Stimulated activated CD4-positive, alpha-beta T cell treated with anti-CD3 and anti-CD28 coated beads, TNF-alpha, amount 100 ng/mL, for 24 hours (primary cell): ENCODE measurements at regions not wholly inside any gene's neighbourhood (a gene's known extent, or its start where the extent isn't known, plus 50 kb on each side); places are given as distances from the start of the nearest gene placed in this dataset.

ENCODE experiments used
- DNase-seq, 3 experiments: peaks; one replicate each; pipeline ENCODE4 v3.0.0-alpha.2; 2020; ENCODE audit warnings: low read depth in 3 of 3

DNA sequence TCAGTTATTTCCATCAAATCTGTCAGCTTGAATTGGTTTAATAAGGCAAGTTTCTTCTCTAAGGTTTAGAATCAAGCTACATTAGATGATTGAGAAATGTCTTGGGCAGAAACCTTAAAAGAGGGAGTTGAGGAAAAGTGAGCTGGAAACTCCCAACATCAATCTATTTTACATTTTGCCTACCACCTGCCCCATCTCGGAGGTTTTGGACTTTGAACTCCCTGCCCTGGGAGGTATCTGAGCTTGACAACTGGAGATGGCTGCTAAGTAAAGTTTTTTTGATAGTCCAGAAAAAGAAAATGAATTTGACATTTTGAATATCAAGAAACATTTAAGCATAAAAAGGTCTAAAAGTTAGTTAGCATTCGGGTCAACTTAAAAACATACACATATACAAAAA, 234.2 kb downstream of the NFKBIZ start:
- DNase-seq, result no peak

DNA sequence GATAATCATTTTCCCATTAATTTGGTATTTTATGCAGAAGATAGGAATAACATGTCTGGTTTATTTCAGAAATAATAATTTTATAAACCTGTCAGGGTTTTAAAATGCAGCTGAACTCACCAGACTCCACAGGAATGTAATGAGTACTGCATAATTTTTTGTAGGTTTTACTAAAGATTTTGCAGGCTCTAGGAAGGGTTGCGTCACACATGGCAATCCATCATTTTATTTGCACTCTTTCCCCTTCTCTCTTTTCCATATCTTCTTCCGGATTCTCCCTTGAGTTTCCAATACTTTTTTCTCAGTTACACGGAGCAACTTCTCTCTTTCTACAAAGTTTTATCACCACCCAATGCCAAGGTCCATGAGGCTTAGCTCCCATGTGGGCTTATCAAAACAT, 234.7 kb downstream of the NFKBIZ start:
- no peak for DNase-seq

DNA sequence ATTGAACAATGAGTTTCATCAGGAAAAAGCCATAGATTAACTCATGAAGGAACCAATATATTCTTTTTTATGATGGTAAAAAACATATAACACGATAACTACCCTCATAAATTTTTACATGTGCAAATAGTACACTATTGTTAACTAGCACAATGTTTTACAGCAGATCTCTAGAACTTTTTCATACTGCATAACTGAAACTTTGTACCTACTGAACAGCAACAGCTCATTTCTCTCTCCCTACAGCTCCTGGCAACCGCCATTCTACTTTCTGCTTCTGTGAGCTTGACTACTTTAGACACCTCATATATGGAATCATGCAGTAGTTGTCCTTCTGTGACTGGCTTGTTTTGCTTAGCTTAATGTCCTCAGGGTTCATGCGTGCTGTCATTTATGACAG, 235.4 kb downstream of the NFKBIZ start:
- DNase-seq, result no peak

DNA sequence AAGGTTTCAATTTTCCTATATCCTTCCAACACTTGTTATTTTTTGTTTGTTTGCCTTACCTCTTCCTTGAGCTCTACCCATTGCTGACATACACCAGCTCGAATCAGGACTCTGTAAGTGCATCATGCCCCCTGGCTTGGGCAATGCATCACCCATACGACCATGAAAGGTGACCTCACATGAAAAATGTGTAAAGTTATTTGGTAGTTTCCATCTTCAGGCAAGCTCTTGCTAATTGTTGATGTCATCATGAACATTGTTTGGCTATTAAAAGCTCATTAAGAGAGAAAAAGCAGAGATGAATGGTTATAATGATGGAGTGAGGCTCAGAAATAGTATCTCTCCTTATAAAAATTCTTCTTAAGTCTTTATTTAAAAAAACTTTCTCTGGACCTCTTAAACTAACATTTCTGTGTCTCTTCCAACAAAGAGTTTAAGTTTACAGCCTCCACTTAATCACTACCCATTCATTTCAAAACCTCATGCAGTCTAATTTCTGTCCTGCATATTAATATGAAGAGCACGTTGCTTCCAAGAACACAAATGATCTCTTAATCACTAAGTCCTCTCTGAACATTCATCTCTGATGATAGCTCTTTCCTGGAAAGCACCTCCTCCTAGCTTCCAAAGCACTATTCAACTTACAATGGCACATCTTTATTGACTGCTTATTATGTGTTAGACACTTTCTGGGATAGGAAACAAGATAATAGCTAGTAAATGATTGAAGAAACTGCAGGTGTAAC, 236.3 kb downstream of the NFKBIZ start:
- DNase-seq, result no peak

DNA sequence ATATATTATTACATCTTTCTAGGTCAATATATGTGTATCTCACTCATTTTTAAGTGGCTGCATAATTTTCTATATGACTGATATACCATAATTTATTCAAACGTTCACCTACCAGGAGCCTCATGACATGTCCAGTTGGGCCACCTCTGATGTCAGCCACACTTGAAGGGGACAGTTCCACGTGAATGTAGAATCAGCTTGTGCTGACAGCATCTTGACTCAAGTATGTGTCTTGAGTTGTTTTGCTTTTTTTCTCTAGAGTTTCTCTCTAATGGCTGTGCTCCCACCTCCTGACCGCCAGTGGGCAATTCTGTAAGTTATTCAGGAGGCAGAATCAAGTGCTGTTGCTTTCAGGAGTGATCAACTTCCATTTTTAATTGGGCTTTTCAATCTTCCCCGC, 237.9 kb downstream of the NFKBIZ start:
- no peak for DNase-seq

DNA sequence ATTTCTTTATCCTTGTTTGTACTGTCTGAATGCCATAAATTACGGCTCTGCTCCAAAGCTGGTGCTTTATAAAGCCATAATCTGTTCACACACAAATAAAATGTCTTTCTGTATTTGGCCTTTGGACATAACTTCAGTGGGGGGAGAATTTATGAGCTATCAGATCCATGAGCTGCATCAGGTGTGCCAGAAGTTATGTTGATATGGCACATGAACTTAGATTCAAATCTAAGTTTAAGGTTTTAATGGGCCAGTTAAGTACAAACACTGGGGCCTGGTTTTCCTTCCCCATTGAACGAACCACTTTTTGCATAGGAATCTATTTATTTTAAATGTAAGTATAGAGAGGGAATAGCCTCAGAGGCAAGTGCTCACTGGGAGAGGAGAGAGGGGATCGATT, 239.9 kb downstream of the NFKBIZ start:
- DNase-seq, result no peak

DNA sequence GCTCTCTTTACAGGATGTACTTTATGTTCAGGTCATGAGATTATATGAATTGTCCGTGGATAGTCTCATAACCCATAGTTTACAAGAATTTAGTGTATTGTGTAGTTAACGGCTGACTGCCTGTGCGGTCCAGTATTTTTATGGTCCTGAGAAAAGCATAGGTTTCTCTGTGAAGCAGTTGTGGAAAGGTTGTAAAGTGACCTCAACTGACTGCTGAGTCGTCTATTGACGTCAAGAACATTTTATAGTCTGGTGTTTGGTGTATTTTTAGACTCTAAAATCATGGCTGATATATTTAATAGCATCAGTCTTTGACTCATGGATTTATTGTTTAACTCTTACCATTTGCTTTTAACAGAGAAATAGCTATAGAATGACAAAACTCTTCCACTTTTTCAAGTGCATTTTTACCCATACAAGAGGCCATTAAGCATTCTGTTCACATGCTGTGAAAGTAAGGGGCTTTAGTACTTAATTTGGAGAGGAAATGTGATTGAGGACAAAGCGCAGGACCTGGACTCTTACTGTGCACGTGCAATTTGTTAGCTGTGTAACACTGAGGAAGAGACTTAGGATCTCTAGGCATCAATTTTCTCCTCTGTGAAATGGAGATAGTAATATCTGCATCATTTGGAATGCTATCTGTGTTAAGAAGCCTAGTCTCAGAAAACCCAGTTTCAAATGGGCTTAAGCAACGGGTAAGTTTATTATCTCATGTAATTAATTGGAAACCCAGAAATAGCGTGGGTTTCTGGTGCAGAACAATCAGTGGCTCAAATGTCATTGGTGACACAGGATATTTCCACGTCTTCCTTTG, 240.8 kb downstream of the NFKBIZ start:
- no peak for DNase-seq

DNA sequence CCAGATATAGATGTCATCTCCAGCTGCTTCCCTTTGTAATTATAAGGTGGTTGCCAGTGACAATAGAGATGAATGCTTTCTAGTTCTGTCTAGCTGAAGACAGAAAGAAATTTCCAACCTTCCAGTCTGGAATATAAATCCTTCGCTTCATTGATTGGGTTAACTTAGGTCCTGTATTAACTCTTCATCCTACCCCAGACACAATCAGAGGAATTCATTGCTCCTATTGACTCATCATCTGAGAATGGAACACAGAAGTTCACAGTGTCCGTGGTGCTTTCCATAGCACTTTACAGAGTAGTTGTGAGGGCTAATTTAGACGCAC, 241.4 kb downstream of the NFKBIZ start:
- no peak for DNase-seq

DNA sequence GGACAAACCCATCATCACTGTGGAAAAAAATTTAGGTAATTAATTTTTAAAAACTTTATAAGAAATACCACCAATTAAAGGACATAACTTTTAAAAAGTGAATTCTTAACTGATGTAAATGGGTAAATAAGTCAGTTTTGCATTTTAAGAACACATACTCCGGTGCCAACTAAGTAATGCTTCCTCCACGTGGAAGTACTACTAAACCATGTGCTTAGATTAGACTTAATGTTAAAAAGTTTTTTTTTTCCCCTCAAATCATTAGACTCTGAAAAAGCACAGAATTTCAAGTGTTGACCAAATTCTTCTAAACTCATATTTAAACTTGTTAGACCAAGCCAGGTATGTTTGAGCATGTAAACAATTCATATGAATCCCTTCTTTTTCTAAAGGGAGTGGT, 242.0 kb downstream of the NFKBIZ start:
- no peak for DNase-seq

DNA sequence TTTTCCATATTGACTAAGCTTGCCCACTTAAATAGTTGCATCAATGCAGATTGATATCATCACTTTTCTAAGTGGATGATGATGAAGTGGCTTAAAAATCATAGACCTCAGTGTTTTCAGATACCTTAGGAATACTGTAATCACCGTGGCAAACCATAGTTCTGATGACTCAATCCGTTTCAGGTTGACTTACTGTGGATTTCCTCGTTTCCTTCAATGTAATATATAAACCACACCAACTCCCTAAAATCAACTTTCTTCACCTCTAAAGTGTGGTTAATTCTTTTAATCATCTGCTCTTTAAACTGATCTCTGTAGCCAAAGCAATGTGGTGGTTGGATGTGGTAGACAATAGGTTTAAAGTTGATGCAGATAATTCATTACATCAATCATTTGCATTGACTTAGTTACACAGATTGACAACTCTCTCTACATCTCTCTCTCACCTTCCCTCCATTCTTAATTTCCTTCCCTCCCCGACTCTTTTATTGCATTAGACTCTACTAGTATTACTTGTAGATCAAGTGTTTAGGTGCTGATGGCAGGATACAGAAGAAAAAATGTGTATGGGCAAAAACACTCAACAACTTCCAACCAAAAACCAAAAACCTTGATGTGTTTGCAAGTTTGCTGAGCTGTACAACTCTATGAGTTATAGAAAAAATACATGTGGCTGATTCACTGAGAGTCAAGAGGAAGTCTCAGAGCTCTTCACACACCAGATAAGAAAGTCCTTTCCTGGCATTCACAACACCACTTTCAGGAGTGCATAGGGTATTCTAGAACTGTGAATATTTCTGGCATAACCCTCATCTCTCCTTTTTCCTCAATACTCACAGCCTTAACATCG, 243.5 kb downstream of the NFKBIZ start:
- no peak for DNase-seq

DNA sequence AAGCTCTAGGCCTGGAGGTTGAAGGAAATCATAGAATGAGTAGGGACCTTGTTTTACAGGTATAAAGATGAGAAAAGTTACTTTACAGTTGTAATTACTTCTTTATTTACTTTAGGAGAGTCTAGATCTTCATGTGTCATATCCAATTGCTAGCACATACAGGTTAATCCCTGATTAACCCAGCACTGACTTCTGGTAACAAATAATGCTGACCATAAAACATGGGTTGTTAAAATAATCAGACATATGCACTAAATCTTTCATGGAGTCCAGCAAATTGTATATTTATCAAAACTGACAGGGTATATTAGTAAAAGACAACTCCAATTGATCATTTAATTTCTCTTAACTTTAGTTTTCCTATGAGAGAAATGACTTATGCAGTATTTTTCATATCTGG, 245.2 kb downstream of the NFKBIZ start:
- no peak for DNase-seq

DNA sequence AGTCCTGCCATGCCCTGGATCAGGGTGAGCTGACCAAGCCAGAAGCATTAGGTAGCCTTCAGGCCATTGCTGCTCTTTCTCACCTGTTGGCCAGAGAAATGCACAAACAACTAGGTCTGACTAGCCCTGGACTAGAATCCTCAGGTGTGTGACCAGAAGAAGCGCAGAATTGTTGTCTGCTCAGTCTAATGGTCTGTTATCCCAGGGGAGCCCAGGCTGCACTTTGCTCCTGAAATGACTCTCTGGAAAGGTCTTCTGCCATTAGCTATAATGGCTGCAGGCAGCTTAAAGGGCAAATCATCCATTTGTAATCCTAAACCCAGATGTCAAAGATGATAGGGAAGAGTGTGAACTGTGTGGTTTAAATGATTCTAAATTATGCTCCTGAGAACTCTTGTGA, 246.1 kb downstream of the NFKBIZ start:
- DNase-seq, result no peak

DNA sequence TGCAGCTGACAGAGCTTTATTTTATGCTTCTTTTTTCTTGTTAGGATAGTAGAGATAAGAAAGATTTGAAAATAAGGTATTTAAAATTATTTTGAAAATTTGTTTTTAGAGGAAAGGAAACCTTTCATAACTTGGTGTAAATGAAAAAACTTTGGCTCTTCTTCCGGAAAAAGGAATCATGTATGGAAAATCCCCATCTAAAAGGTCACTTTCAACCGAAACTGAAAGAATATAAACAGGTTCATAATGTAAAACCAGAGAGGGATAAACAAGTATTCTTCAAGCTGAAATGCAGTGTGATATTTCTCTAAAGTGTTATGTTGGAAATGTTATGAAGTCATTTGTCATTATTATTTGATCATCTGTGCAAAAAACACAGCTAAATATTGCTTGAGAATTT, 246.8 kb downstream of the NFKBIZ start:
- no peak for DNase-seq

DNA sequence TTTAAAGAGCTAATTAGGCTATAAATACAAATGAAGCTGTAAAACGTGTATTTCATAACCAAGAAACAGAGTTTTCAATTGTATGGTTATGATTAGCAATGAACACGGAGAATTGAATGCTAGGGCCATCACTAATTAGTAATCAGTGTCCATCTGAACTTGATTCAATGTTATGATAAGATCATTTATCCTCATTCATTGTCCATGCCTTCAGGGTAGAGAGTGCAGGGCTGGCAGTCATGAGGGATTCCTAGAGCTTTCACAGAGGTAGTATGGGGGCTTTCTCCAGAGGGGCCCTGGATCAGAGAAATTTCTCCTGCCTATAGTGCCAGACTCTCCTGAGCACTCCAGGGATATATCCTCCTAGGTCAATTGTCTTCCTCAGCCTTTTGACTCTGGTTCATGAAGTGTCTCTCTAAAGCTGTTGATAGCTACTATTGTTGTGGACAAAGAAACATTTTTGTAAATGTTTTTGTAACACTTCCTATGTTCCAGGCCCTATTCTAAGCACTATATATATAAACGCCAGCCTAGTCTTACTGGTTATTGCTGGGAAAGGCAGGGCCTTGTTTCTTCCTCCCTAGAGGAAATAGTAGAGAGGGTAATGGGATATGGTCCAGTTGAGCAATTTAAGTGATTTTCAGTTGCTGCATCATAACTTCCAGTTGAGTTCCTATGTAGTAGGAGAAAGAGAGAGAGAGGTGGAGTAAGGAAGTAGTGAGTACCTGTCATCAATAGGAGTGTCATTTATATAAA, 249.0 kb downstream of the NFKBIZ start:
- DNase-seq, result no peak

DNA sequence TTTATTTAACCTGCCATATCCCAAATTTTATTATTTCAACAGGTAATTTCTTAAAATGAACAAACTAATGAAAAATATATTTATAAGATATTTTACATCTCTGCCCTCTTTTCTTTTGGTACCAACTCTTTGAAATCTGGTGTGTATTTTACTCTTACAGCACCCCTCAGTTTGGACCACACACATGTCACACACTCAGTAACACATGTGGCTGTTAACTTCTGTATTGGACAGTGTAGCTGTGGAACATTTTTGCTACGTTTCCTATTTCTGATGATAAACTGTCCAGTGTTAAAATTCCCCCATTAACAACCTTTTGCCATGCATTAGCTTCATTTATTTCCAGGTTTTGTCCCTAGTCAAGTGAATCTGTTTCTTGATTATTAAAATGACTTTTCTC, 250.6 kb downstream of the NFKBIZ start:
- DNase-seq, result no peak

DNA sequence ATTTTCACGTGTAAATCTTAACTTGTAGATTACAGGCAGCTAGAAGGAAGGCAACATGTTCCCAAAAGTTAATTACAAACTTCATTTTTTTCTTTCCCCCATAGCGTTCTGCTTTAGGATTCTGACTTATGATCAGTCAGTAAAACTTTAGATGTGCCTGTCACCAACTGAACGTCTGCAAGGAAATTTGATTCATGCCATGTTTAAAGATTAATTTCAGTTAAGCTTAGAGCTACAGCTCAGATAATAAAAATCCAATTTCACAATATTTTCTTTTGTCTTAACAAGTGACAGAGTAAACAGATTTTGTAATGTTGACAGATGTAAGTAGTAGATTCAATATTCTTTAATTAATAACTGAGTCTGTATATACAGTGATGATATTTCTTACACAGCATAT, 253.1 kb downstream of the NFKBIZ start:
- no peak for DNase-seq

DNA sequence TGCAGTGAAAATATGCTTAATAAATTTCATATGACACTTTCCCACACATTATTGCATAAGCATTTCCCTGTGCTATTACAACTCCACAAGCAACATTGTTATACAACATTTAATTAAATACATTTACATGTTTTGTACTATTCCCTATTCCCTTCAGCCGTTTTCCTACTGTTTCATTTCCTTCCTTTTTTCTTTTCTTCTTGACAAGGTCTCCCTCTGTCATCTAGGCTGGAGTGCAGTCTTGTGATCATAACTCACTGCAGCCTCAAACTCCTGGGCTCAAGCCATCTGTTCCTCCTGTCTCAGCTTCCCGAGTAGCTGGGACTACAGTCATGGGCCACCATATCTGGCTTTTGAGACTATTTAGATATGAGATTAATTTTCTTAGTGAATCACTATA, 254.7 kb downstream of the NFKBIZ start:
- DNase-seq, result no peak

DNA sequence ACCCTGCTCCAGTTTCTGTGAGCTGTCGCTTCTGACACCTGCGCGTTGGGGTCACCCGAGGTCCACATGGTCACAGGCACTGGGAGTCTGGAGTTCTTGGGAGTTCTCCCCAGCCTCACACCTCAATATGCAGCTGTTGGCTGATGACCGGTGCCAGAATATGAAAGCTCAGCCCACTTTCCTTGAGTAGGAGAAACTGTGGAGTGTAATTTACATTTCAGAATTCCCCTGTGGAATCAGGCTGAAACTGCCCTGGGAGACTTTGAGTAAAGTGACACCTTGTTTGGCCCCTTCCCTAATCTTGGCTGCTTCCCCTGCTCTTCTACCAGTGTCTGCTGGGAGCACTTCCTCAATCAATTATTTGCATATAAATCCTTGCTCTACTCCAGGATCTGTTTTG, 255.9 kb downstream of the NFKBIZ start:
- no peak for DNase-seq

DNA sequence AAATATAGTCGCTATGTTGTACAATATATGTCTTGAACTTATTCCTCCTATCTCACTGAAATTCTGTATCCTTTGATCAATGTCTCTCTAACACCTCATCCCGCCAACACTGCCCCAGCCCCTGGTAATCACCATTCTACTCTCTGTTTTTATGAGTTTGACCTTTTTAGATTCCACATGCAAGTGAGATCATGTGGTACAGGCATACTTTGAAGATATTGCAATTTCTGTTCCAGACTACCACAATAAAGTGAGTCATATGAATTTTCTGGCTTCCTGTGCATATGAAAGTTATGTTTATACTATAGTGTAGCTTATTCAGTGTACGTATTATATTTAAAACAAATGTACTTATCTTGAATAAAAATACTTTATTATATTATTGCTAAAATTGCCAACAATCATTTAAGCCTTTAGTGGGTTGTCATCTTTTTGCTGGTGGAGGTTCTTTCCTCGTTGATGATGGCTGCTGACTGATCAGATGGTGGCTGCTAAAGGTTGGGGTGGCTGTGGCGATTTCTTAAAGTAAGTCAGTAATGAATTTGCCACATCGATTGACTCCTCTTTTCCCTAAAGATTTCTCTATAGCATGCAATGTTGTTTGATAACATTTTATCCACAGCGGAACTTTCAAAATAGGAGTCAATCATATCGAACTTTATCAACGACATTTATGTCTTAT, 257.2 kb downstream of the NFKBIZ start:
- peak in 1 of 3 experiments; percentile 16 for DNase-seq

DNA sequence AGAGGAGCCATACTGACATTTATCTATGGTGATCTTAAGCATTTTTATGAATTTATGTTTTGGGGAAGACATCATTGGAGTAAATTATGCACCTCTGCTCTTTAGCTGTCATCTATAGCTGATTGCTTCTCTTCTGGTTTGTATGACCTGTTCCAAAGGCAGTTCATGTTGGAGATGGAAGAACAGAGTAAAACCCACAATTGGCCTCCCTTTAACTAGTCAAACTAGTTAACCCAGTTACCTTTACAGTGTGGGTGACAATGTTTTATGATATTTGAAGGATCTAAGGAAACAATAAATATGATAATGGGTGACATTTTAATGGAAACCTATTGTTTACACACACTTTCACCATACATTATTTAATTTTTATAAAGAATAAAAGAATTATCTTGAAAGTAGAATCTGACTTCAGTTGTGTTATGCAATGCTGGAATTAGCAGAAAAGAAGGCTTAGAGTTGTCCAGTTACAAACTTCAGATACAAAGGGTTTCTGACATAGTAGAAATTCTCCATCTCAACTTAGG, 263.5 kb downstream of the NFKBIZ start:
- no peak for DNase-seq

DNA sequence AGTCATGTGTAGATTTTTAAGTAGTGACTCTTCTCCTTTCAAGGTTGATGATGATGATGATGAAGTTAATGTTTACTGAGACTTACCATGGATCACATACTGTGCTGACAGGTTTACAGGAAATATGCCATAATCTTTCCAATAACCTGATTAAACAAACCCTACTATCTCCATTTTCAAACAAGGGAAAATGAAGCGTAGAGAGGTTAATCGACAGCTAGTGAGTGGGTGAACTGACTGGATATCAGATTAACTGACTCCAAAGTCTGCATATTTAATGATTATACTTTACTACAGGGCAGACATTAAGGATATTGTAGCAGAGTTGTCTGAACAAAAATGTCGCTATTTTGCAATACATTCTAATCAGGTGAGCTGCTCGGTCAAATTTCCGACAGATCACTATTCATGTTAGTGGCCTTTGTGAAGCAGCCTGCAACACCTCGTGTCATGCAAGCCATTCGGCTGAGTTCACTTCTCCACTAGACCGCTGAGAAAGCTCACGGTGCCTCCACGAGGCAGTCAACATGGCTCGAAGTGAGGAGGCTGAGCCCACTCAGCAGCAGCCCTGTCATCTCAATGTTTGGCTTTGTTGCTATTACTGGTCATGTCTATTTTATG, 264.2 kb downstream of the NFKBIZ start:
- DNase-seq, result no peak
